HG03159 (cell line): ENCODE measurements at regions not wholly inside any gene's neighbourhood (a gene's known extent, or its start where the extent isn't known, plus 50 kb on each side); places are given as distances from the start of the nearest gene placed in this dataset.
"Not testable (repeated sequence)": the region's sequence is repeated elsewhere in the genome, so short reads cannot be mapped to it uniquely, and the experiment has no call there.

Experiments used
- ATAC-seq: cut with Tn5 transposase; IDR thresholded peaks from one replicate; pipeline ENCODE4 v1.9.1; 2021; ENCODE audit warnings: mild to moderate bottlenecking, moderate library complexity; ENCODE audit not compliant: unreplicated experiment

DNA sequence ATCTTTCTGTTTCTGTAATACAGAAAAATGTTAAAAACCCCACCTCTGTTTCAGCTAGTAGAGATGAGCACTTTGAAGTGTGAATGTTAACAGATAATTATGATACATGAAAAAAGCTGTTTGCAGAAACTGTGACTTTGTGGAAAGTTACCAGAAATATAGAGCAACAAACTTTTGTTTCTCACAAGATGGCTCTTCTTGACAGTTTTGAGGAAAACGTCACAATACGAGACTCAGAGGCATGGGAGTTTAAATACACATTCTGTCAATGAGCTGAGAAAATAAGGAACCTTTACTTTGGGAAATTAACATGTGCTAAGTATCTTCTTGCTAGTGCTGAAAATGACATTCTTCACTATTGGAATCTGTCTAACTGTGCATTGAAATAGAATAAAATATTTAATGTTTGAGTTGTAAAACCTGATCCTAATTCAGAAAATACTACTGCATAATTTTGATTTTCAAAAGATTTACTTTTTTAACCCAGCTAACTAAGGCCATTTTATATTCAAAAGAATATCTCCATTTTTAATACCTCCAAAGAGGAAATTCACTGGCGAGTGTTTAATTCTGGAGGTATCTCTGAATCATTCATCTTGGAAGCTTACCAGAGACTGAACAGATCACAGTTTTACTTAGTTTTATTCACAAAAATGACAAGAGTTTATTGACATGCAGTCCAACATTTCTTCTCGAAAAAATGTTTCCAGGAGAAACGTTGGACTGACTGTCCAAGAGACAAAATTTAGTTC is 308.9 kb upstream of the LRFN5 start:
- no peak for ATAC-seq

DNA sequence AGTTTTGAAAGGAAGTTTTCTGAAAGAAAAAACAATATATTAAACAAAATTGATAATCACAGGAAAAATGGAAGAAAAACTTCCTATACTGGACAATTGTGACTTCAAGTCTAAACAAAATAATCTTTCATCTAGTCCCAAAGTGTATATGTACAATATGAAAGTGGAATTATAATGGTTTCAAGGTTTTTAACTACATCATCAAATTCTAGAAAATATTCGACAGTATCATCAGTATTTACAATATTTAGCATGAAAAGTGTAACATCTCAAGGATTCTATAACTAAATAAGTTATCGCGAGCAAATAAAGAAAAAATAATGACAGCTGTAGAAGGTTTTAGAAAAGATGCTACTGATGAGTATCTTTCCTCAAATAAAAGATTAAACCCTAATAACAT is 310.9 kb upstream of the LRFN5 start:
- no peak for ATAC-seq

DNA sequence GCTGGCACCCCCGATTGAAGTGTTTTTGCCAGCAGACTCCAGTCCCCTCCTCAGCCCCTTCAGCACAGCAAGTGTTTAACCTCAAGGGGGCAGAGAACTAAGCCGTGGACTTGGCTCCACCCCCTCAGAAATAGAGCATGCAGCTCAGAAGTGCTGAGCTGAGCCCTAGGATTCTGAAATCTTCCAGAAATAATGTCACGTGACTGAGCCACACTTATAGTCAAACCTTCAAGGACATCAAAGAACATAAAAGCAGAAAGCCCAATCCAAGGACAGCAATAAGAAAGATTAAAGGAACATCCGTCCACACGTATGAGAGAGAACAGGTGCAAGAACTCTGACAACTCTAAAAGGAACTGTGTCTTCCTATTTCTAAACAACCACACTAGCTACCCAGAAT is 317.7 kb upstream of the LRFN5 start:
- no peak for ATAC-seq

DNA sequence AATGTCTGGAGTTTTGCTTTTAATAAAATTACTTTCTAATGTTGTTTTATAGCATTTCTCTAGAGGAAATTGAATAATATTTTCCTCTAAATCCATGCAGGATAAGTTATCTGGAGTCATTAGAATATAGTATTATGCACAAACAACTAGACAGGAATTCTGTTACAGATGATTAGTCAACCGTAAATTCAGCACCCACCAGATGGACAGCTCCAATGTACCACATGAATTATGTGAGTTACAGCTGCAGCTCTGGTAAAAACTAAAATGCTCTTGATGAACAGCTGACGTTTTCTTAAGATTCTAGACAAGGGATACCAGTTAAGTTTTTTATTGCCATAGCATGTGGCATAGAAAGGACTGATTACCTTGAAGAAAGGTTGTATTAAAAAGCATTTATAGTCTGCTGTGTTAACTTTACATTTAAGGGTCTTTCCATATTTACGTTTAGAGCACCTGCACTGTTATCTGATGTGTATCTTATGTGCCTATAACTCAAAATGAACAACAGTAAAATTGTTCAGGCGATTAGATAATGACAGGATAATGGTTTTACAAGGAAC is 321.4 kb upstream of the LRFN5 start:
- ATAC-seq = no peak

DNA sequence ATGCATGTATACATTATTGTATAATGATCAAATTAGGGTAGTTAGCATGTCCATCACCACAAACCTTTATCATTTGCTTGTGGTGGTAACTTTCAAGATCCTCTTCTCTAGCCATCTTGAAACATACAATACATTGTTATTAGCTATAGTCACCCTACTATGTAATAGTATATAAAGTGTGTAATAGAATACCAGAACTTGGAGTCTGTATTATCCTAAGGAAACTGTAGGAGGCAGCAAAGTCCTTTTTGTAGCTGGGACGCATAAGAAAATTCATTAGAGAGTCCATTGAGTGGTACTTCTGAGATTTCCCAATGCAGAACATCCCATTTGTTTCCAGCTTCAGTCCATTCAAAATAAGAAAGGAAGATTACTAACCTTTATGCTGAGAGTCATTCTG is 325.9 kb upstream of the LRFN5 start:
- no peak for ATAC-seq

DNA sequence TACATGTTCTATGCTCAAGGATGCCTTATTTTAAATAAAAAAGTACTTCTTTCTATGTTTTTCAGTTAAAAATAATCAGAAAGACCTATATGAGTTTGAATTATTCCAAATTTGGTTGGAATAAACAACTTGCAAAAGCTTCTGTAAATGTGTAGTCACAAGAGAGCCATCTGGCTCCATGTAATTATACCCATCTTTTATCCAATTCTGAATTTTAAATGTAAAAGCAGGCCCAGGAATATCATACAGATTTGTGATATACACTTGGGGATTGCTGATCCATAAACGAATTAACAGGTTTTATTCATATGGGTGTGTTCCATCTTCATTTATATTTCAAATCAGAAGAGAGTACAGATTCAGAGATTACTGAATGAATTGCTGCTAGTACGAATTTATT is 329.2 kb upstream of the LRFN5 start:
- ATAC-seq = no peak

DNA sequence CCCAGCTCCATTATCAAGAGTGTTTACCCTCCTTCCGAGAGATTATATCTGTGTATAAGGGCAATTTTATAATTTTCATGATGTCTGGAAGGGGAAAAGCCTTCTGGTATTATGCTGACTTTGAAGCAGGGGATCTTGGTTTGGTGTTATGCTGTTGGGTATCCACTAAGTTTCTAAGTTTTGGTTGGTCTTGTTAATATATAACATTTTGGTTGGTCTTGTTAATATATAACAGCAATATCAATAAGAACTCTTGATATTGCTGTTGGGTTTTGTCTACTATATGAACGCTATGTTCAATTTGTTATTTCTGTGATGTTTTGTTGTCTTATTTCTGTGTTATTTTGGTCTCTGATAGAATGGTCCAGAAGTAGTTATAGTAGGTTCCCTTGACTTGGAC is 349.2 kb upstream of the LRFN5 start:
- no peak for ATAC-seq

DNA sequence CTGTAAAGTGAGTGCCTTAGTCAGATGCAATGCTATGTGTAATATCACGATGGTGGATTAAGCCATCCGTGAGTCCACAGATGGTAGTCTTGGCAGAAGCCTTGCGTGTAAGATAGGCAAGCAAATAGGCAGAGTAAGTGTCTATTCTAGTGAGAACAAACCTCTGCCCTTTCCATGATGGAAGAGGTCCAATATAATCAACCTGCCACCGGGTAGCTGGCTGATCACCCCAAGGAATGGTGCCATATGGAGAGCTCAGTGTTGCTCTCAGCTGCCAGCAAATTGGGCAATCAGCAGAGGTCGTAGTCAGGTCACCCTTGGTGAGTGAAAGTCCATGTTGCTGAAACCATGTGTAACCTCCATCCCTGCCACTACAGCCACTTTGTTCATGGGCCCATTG is 371.2 kb upstream of the LRFN5 start:
- ATAC-seq = no peak

DNA sequence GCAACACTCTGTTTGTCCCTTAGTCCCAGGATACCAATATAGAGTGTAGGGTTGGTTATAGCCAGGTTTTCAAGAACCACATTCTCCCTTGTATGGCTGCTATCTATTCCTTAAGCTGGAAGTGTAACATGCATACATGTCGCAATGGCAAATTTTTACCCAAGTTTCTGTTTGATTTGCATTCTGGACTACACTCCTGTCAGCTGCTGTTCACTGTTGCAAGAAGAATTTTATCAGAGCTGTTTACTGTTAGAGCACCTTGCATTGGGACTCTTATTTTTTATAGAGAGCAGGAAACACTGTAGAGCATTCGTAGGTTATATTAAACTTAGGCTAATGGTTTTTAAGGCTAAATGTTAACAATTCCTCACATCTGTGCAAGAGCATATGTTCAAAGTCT is 376.0 kb upstream of the LRFN5 start:
- no peak for ATAC-seq

DNA sequence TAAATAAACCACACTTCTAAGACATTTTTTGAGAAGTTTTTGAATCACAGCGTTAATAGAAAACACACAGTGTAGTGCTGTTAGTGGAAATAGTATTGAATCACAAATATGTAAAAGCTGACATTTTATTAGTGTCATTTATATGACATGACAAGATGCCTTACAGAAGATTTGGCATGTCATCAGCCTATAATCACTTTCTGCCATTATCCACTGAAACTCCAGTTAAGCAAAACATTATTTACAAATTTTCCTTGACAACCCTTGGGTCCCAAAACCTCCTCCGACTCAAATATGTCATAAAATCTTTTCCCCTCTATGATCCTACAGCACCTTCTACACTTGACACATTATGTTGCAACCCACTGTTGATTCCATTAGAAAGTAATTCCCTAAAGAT is 376.9 kb upstream of the LRFN5 start:
- no peak for ATAC-seq

DNA sequence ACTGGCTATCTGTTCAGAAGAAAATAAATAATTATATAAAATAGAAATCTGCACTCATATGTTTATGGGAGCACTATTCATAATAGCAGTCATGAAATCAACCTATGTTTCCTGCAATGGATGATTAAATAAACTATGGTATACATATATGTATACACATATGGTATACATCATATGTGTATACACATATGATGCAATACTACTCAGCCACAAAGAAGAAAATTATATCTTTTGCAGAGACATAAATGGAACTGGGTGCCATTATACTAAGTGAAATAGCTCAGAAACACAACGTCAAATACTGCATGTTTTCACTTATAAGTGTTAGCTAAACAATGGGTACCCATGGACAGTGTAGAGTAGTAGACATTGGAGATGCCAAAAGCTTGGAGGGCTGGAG is 381.2 kb upstream of the LRFN5 start:
- no peak for ATAC-seq

DNA sequence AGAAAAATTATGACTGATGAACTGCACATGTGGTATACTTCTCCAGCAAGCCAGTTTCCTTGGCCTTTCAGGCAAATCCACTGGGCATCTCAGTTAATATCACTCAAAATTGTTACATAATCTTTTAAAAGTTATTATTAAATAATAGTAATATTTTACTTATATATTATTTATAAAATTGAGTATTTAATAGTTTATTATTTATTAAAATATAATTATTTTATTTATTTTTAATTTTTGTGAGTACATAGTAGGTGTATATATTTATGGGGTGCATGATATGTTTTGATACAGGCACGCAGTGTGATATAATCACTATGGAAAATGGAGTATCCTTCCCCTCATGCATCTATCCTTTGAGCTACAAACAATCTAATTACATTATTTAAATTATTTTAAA is 384.1 kb upstream of the LRFN5 start:
- ATAC-seq = no peak

DNA sequence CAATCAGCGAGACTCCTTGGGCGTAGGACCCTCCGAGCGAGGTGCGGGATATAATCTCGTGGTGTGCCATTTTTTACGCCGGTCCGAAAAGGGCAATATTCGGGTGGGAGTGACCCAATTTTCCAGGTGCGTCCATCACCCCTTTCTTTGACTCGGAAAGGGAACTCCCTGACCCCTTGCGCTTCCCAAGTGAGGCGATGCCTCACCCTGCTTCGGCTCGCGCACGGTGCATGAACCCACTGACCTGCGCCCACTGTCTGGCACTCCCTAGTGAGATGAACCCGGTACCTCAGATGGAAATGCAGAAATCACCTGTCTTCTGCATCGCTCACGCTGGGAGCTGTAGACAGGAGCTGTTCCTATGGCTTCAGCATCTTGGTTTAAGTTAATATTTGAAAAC is 391.7 kb upstream of the LRFN5 start:
- not testable (repeated sequence) for ATAC-seq

DNA sequence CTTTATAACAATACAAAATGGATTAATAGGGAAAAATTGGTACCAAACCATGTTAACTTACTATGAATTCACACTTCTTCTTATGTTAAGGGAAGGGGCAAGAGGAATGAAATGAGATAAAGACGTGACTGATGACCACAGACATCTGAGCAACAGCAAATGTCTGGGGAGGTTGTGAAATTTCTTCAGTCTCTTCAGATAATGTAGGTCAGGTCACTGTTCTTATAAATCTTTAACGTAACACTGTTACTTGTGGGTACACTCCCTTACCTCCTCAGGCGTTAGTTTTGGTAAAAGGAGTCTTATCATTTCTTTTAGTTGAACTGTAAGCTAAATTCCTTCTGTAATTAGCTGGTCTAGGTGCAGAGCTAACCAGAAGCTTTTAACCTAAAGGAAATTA is 405.0 kb upstream of the LRFN5 start:
- ATAC-seq = no peak

DNA sequence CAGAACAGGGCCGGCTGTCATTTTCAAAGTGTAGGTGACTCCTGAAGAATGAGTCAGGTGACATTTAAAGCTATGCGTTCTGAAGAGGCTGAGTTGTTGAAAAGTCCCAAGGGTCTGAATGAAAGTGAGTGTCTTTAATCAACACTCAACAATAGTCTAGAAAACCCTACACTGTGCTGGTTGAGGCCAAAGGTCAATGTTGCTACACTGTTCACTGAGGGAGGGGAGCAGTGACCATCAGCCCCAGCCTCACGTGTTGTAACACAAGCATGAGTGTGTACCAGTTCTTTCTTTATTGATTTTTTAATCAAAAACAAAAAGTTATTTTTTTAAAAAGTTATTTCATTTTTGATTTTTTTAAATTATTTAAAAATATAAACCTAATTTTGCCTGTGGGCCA is 418.8 kb upstream of the LRFN5 start:
- ATAC-seq = no peak

DNA sequence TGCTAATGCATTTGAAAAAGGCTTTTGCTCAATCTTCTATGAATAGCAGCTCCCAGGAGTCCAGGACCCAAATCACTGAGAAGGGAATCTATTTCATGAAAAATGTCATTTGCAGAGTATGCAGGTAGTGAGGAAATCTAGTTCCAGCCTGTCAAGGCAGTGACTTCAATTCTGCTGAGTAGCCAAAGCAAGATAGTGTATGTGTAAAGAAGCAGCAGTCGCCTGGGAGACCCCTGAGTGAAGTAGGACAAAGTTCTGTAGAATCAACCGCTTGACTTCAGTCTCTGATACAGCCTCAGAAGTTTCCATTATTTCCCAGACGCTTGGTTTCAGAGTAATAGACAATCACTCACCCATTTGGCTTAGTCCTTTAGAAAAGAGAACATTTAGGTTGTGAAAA is 435.6 kb upstream of the LRFN5 start:
- no peak for ATAC-seq

DNA sequence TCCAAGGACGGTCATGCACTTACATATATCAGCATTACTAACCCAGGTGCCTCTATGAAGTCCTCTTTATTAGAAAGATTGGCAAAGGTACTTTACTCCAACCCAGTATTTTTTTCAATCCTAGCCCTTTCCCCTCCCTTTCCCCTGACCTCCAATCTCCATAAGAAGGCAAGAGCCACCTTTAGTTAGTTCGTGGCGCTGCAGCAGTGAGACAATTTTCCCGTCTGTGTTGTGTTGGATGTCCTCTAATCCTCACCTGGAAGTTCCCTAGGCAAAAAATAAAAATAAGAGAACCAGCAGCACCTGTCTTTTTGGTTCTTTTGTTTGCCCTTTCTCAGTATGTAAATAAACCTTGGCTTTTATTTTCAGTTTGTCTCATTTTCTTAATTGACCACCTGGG is 439.6 kb upstream of the LRFN5 start:
- ATAC-seq = no peak

DNA sequence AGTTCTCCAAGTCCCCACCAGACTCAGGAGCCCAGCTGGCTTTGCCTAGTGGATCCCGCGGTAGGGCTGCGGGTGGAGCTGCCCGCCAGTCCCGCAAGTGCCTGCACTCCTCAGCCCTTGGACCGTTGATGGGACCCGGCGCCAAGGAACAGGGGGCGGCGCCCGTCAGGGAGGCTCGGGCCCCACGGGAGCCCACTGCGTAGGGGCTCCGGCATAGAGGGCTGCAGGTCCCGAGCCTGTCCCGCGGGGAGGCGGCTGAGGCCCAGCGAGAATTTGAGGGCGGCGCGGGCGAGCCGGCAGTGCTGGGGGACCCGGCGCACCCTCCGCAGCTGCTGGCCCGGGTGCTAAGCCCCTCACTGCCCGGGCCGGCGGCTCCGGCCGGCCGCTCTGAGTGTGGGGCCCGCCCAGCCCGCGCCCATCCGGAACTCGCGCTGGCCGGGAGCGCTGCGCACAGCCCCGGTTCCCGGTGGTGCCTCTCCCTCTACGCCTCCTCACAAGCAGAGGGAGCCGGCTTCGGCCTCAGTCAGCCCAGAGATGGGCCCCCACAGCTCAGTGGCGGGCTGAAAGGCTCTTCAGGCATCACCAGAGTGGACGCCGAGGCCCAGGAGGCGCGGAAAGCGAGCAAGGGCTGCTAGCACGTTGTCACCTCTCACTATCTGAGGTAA is 452.4 kb upstream of the LRFN5 start:
- no peak for ATAC-seq

DNA sequence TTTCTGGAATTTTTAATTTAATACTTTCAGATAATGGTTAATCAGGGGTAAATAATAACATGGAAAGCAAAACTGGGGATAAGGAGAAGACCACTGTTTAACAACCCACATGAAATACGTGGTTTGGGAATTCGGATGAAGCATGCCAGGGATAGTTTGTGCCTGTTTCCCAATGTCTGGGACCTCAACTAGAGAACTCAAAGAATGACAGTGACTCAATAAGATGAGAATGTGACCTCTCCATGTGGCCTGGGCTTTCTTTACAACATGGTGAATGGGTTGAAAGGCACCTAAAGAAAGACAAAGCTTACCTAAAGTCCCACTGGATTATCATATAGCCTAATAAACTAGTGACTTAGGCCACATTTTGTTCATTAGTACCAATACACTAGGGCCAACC is 460.3 kb upstream of the LRFN5 start:
- no peak for ATAC-seq

DNA sequence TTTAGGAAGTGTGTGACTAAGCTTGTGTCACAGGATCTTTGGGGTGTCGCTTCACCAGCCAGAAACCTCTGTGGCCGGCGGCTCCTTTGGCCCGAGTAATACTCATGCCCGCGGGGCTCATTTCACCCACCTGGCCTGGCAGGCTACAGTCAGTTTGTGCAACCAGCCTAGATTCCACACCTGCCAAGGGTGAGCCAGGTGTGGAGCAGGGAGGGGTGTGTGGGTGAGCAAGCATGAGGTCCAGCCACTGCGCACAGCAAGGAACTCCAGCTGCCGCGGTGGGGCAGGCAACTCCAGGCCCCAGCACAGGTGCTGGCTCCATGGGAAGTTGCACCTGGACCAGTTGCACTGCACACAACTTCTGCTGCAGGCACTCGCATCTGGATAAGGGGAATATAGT is 462.3 kb upstream of the LRFN5 start:
- ATAC-seq = no peak

DNA sequence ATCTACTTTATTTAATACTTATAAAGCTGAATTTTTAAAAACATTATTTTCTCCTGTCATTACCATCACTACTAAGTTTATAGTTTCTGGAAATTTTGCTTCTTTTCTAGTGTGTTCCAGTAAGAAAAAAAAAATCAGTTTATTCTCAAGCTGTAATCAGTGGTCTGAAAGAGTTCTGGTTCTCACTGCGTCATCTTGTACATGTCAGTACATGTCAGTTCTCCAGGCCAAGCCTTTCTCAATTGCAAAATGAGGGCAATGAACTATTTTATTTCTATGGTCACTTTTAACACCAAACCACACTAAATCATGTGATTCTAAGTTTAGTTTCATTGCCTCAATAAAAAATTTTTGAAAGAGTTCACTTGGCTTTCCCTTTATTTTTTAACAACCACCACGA is 468.9 kb upstream of the LRFN5 start:
- ATAC-seq = no peak

DNA sequence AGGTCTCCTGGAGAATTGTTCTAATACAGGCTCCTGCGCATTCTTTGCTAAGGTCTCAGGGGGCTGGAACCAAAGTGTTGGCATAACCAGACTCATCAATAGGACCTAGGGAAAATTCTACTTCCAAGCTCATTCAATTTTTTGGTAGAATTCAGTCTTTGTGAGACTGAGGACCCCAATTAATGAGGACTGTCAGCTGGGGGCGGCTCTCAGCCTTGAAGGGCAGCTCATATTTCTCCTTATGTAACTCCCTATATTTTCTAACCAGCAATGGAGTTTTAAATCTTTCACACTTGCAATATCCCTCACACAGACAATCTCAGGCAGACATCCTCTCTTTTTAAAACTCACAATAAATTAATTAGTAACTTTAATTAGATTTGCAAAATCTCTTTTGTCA is 476.4 kb upstream of the LRFN5 start:
- ATAC-seq = no peak

DNA sequence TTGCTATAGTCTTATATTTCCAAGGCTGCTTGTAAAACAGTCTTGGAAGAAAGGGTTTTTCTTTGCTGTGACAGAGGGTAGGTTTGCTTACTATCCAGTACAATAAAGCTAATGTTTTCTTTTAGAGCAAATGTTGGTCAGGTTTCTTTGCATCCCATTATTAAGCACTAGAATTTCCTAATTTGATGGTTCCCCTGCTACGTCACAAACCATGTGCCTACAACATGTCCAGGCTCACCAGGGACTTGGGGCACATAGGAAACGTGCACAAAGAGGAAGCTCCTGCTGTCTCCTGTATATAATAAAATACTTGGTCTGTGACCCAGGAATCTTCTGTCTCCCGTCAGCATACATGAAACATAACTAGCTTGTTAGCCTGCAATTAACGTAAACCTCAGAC is 486.3 kb upstream of the LRFN5 start:
- no peak for ATAC-seq
